AG09319 (cell line): ENCODE measurements at regions not wholly inside any gene's neighbourhood (a gene's known extent, or its start where the extent isn't known, plus 50 kb on each side); places are given as distances from the start of the nearest gene placed in this dataset.

Source experiments
- DNase-seq: peaks from one replicate; pipeline ENCODE4 v3.0.0-alpha.2; 2010; ENCODE audit warnings: low read depth; ENCODE audit errors: extremely low read depth
- TF ChIP-seq, protein P1 (sequence below): IDR thresholded peaks from 2 replicates; pipeline ENCODE4 v1.5.1; 2011; ENCODE audit warnings: low read depth, mild to moderate bottlenecking, inconsistent platforms, low read length, moderate library complexity

DNA sequence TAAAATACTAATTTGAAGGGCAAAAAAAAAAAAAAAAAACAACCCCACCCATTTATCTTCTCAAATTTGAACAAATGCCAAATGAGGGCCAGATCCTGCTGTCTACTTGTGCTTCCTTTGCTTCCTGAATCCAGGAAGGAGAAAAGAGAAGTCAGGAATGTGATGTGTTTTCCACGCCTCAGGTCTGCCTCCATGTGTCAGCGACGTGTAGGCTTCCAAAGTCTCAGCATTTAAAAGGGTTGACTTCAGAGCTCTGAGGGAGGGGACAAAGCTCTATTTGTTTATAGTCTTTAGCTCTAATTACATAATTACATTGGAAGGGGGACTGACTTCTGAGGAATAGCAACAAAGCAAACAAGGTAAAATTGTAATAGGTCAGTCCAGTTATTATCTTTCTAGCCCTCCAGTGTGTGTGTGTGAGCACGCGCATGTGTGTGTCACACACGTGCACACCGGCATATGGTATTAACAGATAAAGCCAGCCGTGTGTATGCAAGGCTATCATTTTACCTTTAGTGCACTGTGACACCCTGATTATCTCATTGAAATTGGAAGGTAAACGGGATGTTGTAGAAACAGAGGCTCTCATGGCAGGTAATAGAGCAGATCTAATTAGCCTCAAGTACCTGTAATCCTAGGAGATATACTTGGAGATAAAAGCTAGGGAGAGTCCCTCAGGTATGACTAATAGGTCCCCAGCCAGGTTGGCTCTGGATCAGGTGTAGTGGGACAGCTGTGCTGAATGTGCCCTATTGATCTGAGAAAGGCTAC lies 911.4 kb upstream of the ZEB2 start:
- no peak for DNase-seq
- TF ChIP-seq, protein P1, sequence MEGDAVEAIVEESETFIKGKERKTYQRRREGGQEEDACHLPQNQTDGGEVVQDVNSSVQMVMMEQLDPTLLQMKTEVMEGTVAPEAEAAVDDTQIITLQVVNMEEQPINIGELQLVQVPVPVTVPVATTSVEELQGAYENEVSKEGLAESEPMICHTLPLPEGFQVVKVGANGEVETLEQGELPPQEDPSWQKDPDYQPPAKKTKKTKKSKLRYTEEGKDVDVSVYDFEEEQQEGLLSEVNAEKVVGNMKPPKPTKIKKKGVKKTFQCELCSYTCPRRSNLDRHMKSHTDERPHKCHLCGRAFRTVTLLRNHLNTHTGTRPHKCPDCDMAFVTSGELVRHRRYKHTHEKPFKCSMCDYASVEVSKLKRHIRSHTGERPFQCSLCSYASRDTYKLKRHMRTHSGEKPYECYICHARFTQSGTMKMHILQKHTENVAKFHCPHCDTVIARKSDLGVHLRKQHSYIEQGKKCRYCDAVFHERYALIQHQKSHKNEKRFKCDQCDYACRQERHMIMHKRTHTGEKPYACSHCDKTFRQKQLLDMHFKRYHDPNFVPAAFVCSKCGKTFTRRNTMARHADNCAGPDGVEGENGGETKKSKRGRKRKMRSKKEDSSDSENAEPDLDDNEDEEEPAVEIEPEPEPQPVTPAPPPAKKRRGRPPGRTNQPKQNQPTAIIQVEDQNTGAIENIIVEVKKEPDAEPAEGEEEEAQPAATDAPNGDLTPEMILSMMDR = no peak

DNA sequence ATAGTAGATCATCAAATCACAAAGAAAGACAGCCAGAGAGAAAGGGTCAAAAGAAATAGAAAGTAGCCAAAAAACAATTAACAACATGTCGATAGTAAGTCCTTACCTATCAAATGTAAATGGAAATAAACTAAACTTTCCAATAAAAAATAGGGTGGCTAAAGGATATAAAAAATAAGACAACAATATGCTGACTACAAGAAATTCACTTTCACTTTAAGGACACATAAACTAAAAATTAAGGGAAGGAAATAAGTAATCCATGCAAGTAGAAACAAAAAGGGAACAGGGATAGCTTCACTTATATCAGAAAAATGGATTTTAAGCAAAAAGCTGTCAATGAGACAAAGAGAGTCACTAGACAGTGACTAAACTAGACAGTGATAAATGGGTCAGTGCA lies 903.9 kb upstream of the ZEB2 start:
- DNase-seq = no peak
- TF ChIP-seq, protein P1 = no peak

DNA sequence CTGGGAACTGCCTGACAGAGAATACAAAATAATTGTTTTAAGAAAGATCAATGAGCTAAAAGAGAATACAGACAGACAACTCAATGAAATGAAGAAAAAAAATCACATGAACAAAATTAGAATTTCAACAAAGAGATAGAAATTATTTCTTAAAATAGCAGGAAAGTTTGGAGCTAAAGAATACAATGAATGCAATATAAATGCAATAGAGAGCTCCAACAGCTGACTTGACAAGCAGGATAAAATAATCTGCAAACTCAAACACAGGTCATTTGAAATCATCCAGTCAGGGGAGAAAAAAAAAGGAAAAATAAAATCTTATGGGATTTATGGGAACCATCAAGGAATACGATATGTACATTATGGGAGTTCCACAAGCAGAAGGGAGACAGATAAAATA lies 902.7 kb upstream of the ZEB2 start:
- TF ChIP-seq, protein P1 = no peak
- no peak for DNase-seq

DNA sequence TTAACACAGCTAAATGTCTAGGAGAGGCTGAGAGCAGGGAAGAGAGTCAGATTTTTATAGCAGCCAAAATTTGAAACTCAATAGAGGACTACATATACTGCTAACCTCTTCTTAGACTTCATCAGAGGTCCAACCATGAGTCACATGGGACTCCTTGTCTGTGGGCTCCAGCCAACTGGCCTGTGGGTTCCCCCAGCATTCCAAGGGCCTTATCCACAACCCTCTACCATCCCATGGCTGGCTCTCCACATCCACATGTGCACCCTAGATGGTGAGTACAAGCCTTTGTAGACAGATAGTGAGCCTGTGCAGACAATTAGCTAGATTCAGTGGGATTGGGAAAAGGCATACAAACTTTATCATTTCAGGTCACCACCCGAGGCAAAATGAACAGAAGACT lies 901.9 kb upstream of the ZEB2 start:
- no peak for DNase-seq
- TF ChIP-seq, protein P1 = no peak

DNA sequence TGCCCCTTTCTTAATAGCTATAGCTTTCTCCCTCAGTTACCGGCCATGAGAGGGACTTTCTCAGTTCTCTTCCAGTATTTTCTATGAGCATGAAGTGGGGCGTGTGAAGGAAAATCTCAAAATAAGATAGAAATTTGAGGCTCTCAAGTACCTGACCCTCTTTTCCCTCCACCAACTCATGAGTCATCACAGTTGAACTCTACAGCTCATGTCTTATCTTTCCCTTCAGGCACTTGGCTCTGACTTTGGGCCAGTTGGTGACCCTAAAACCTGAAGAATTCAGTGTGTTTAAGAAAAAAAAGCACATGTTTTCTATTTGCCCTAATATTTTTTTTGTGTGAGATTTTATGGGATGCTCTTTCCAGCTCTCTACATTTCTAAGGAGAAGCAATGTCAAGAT lies 896.7 kb upstream of the ZEB2 start:
- TF ChIP-seq, protein P1 = no peak
- no peak for DNase-seq

DNA sequence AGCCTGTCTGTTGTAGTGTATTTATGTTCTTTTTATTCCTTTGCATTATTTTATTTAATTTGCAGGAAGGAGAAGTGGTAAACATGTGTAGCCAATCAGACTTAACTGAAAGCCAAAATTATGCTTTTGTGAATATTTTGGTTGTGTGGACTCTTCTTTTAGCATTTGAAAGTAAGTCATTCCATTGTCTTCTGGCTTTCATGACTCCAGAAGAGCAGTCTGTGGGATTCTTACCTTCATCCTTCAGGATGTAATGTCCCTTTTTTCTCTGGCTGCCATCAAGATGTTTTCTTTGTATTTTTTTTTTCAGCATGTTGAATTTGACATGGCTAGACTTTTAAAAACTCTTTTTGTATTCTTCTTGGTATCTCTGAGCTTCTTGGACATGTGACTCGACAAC lies 895.2 kb upstream of the ZEB2 start:
- TF ChIP-seq, protein P1 = no peak
- DNase-seq = no peak

DNA sequence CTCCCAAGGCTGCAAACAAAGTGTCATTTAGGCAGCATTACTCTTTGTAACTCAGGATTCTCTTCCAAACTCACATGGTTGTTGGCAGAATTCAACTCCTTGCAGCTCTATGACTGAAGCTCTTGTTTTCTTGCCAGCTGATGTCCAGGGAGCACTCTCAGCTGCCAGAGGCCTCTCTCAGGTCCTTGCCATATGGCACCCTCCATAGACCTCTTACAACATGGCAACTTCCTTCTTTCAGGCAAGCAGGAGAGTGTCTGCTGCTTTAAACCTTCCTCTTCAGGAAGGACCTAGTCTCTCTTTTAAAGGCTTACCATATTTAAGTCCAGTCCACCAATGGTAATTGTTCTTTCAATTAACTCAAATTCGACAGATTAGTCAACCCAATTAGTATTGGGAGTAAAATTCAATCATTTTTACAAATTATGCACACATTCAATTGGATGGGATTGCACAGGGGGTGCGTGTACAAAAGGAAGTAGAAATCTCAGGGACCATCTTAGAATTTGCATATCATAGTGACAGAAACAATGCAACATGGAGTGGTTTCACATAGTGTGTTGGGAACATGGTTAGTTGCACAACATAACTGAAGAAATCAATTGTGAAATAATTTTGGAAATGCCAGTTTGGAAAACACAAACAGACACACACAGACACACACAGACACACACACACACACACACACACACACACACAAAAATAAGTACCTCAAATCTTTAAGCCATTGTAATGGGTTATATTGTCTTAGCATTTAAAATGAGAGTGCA lies 893.5 kb upstream of the ZEB2 start:
- DNase-seq = no peak
- TF ChIP-seq, protein P1 = no peak
